Parathyroid adenoma (tissue), 2 donors: ENCODE measurements at regions not wholly inside any gene's neighbourhood (a gene's known extent, or its start where the extent isn't known, plus 50 kb on each side); places are given as distances from the start of the nearest gene placed in this dataset.

Experiments used
- H2AFZ ChIP-seq: fragments of 300-600 bp; sonication (generic); one replicate; pipeline ENCODE4 v1.7.0; 2017; ENCODE audit warnings: antibody characterized with exemption, mild to moderate bottlenecking
- H3K27ac ChIP-seq: fragments of 300-600 bp; sonication (generic); one replicate; pipeline ENCODE4 v1.7.0; 2017
- H3K27me3 ChIP-seq: fragments of 300-600 bp; sonication (generic); one replicate; pipeline ENCODE4 v1.7.0; 2017; ENCODE audit warnings: low read length; ENCODE audit not compliant: control insufficient read depth, insufficient read depth
- H3K36me3 ChIP-seq: fragments of 300-600 bp; sonication (generic); one replicate; pipeline ENCODE4 v1.7.0; 2017; ENCODE audit warnings: low read length; ENCODE audit not compliant: control insufficient read depth, insufficient read depth
- H3K4me1 ChIP-seq: fragments of 300-600 bp; sonication (generic); one replicate; pipeline ENCODE4 v1.7.0; 2017; ENCODE audit warnings: control low read depth
- H3K4me2 ChIP-seq: fragments of 300-600 bp; sonication (generic); one replicate; pipeline ENCODE4 v1.7.0; 2017; ENCODE audit warnings: low read length
- H3K4me3 ChIP-seq: fragments of 300-600 bp; sonication (generic); one replicate; pipeline ENCODE4 v1.7.0; 2017; ENCODE audit warnings: low read depth, low read length
- H3K79me2 ChIP-seq: fragments of 300-600 bp; sonication (generic); one replicate; pipeline ENCODE4 v1.7.0; 2017; ENCODE audit warnings: control low read depth
- H3K9ac ChIP-seq: fragments of 300-600 bp; sonication (generic); one replicate; pipeline ENCODE4 v1.7.0; 2017; ENCODE audit warnings: mild to moderate bottlenecking
- H3K9me3 ChIP-seq: fragments of 300-600 bp; sonication (generic); one replicate; pipeline ENCODE4 v1.7.0; 2017; ENCODE audit warnings: low read length; ENCODE audit not compliant: control insufficient read depth
- TF ChIP-seq, protein P1 (sequence below): fragments of 300-600 bp; sonication (generic); IDR thresholded peaks from one replicate; pipeline ENCODE4 v1.7.0; 2017; ENCODE audit warnings: antibody characterized with exemption, mild to moderate bottlenecking
- donor health status: primary hyperparathyroidism.

DNA sequence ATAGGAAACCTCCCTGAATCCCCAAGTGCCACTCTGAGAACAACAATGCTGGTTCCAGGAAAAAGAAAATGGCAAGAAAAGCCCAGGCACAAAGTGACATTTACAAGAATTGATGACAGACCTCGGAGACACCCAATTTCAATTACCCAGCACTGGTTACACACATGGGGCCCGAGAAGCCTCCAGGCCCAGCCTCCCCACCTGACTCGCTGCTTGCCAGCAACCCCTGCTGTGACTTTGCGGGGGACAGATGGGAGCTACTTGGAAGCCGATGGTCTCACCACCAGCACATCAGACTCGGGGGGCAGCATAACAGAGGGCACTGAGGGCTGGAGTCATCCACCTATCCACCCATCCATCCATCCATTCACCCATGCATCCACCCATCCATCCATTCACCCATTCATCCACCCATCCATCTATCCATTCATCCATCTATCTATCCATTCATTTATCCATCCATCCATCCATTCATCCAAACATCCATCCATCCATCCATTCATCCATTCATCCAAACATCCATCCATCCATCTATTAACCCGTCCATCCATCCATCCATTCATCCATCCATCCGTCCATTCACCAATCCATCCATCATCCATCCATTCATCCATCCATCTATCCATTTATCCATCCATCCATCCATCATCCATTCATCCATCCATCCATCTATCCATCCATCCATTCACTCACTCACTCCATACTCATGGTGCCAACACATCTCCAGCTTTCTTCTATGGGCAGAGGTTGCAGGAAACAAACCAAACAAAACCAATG, 567.6 kb downstream of the BRD1 start:
- H3K79me2 ChIP-seq: no peaks in the 10 kb centered on the region
- H3K9ac ChIP-seq: no peak overlapping the region
- no peak overlapping the region for H2AFZ ChIP-seq
- no peaks in the 10 kb centered on the region for H3K36me3 ChIP-seq
- no peak overlapping the region for H3K4me2 ChIP-seq
- TF ChIP-seq, protein P1, sequence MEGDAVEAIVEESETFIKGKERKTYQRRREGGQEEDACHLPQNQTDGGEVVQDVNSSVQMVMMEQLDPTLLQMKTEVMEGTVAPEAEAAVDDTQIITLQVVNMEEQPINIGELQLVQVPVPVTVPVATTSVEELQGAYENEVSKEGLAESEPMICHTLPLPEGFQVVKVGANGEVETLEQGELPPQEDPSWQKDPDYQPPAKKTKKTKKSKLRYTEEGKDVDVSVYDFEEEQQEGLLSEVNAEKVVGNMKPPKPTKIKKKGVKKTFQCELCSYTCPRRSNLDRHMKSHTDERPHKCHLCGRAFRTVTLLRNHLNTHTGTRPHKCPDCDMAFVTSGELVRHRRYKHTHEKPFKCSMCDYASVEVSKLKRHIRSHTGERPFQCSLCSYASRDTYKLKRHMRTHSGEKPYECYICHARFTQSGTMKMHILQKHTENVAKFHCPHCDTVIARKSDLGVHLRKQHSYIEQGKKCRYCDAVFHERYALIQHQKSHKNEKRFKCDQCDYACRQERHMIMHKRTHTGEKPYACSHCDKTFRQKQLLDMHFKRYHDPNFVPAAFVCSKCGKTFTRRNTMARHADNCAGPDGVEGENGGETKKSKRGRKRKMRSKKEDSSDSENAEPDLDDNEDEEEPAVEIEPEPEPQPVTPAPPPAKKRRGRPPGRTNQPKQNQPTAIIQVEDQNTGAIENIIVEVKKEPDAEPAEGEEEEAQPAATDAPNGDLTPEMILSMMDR: no peak
- H3K4me1 ChIP-seq: no peaks in the 10 kb centered on the region
- H3K27ac ChIP-seq: no peak overlapping the region
- no peaks in the 10 kb centered on the region for H3K9me3 ChIP-seq
- H3K4me3 ChIP-seq: no peak overlapping the region
- H3K27me3 ChIP-seq: no peaks in the 10 kb centered on the region

DNA sequence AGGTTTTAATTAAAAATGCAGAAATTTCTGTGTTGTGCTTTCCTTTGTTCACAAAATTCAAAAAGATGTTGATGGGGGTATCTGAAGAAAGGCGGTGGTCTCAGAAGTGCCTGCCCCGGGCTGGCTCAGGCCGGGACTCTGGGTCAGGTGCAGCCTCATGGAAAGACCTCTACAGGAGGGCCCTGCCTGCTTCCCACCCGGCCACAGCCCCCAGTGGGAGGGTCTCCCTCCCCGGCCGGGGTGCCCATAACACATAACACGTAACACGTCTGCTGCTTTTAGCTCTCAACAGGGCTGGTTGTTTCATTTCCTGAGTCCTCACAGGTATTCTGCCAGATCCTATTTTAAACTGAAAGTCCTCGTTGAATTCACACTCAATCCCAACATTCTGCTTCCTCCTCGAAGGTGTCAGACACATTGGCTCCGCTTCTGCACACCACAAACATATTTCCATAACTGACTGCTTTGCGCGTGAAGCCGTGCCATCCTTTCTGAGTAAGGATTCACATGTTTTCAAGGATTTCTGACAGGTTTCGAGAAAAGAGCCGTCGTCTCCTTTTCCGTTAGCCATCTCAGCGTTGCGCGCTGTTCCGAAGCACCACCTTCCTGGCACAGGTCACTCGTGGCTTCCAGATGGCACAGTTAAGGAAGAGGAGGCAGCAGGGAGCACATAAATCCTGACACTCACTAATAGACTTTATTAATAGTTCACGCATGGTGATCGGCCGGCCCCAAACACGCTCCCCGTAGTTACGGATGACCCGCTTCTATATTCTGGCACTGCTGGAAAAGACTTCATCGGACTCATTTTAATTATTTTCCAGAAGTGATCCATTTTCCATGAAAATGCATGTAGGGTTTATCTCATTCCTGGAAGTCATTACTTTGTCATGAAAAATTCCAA, 569.3 kb downstream of the BRD1 start:
- Histone ChIP-seq H3K4me3 (no peak overlapping the region), H3K9ac (no peak overlapping the region), H3K4me1 (no peaks in the 10 kb centered on the region), H2AFZ (no peak overlapping the region), H3K79me2 (no peaks in the 10 kb centered on the region), H3K36me3 (no peaks in the 10 kb centered on the region), H3K9me3 (no peaks in the 10 kb centered on the region), H3K27me3 (no peaks in the 10 kb centered on the region), H3K4me2 (no peak overlapping the region), H3K27ac (no peak overlapping the region)
- TF ChIP-seq, protein P1: no peak

DNA sequence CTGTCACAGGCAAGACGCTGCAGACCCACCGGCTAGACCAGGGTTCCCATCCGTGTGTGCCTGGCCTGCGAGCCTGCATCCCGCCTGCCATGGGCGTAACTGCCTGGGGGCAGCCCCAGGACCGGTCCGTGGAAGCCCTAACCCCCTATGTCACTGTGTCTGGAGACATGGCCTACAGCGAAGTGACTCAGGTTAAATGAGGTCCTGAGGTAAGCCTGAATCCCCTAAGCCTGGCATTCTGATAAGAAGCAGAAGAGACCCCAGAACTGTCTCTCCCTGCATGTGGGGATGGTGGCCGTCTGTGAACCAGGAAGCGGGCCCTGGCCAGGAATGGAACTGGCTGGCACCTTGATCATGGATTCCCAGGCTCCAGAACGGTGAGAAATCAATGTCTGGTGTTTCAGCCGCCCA, 570.1 kb downstream of the BRD1 start:
- Histone ChIP-seq H3K9ac (no peak overlapping the region), H3K4me1 (no peaks in the 10 kb centered on the region), H3K4me2 (no peak overlapping the region), H3K4me3 (no peak overlapping the region), H2AFZ (no peak overlapping the region), H3K36me3 (no peaks in the 10 kb centered on the region), H3K27ac (no peak overlapping the region), H3K27me3 (no peaks in the 10 kb centered on the region), H3K79me2 (no peaks in the 10 kb centered on the region), H3K9me3 (no peaks in the 10 kb centered on the region)
- TF ChIP-seq, protein P1: no peak

DNA sequence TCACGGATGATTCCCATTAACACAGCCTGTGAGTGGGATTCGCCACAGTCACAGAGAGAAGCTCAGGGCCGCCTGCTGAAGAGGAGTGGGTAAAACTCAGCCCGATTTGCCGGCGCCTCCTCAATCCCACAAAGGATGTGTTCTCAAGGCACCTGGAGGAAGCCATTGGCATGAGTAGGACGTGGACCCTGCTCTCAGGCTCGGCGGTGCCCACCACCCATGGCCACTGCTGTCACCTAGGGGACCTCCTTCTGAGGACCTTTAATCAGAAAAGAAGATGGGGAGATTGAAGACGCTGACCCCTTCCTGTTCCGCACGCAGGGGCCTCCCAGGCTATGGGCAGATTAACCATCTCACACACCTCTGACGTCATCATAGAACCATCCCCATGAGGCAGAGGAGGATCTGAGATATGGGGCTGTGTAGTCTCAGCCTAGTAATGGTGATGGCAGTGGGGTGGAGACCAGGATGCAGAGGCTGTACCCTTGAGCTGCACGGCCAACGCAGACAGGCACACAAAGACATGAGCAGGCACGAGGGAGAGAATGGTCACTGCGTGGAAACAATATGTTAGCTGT, 571.8 kb downstream of the BRD1 start:
- TF ChIP-seq, protein P1: no peak

More for the DNA sequence above, 571.8 kb downstream of the BRD1 start:
- H3K9ac ChIP-seq: no peak overlapping the region
- H3K4me1 ChIP-seq: no peaks in the 10 kb centered on the region
- no peaks in the 10 kb centered on the region for H3K9me3 ChIP-seq
- no peaks in the 10 kb centered on the region for H3K36me3 ChIP-seq
- H2AFZ ChIP-seq: no peak overlapping the region
- no peak overlapping the region for H3K4me2 ChIP-seq
- H3K79me2 ChIP-seq: no peaks in the 10 kb centered on the region
- no peaks in the 10 kb centered on the region for H3K27me3 ChIP-seq
- H3K4me3 ChIP-seq: no peak overlapping the region
- no peak overlapping the region for H3K27ac ChIP-seq
